CD4-positive, alpha-beta T cell treated with Interleukin-12 subunit alpha and Interleukin-12 subunit beta, for 1 hour (primary cell): ENCODE measurements at regions not wholly inside any gene's neighbourhood (a gene's known extent, or its start where the extent isn't known, plus 50 kb on each side); places are given as distances from the start of the nearest gene placed in this dataset.

ENCODE experiments used
- DNase-seq: peaks from one replicate; pipeline ENCODE4 v3.0.0-alpha.2; 2020

GRCh38 chr4:153142700-153143438 lies 61.4 kb upstream of the TRIM2 start:
- peak; percentile 64 for DNase-seq

GRCh38 chr4:153143527-153144348 lies 60.5 kb upstream of the TRIM2 start:
- no peak for DNase-seq

GRCh38 chr4:153146031-153146430 lies 58.2 kb upstream of the TRIM2 start:
- no peak for DNase-seq

- DNase-seq = no peak
Measured at GRCh38 chr4:153146961-153147360, 57.3 kb upstream of the TRIM2 start.

GRCh38 chr4:153148791-153149190 lies 55.5 kb upstream of the TRIM2 start:
- no peak for DNase-seq

GRCh38 chr4:153151535-153152455 lies 52.4 kb upstream of the TRIM2 start:
- DNase-seq = peak; percentile 56

GRCh38 chr4:153152501-153153338 lies 51.5 kb upstream of the TRIM2 start:
- peak; percentile 59 for DNase-seq

- DNase-seq = peak; percentile 76
Measured at GRCh38 chr4:153153339-153153871, 50.8 kb upstream of the TRIM2 start.

GRCh38 chr4:153154007-153154975 lies 50.0 kb upstream of the TRIM2 start:
- DNase-seq = peak; percentile 26
